AG04450 (cell line): ENCODE measurements at regions not wholly inside any gene's neighbourhood (a gene's known extent, or its start where the extent isn't known, plus 50 kb on each side); places are given as distances from the start of the nearest gene placed in this dataset.

Experiments used
- CTCF ChIA-PET: fragments of 300-600, 350-600 bp; formaldehyde crosslinking; extraction: SDS; loops from one replicate; lab custom pipeline; 2022; ENCODE audit warnings: antibody characterized with exemption, inconsistent platforms; lab: Charles Lee
- POLR2A ChIA-PET: fragments of 350-600 bp; formaldehyde crosslinking; extraction: SDS; loops from one replicate; lab custom pipeline; 2021; ENCODE audit warnings: antibody characterized with exemption, inconsistent platforms; lab: Yijun Ruan, JAX
- DNase-seq: peaks from one replicate; pipeline ENCODE4 v3.0.0-alpha.2; 2011; ENCODE audit warnings: low read depth, low spot score
- H3K27ac ChIP-seq: one replicate; pipeline ENCODE4 v1.5.1; 2012; ENCODE audit warnings: low read depth, low read length, control low read depth
- H3K27me3 ChIP-seq: one replicate; pipeline ENCODE4 v1.6.0; 2012; ENCODE audit warnings: low read length; ENCODE audit not compliant: control insufficient read depth, insufficient read depth
- H3K4me3 ChIP-seq: 2 replicates; pipeline ENCODE4 v1.5.1; 2011; ENCODE audit warnings: mild to moderate bottlenecking, low read depth, low read length, control low read depth
- H3K9me3 ChIP-seq: 2 replicates; pipeline ENCODE4 v1.5.1; 2012; ENCODE audit warnings: low read length; ENCODE audit not compliant: control insufficient read depth, insufficient read depth
- TF ChIP-seq, protein P1 (sequence below): IDR thresholded peaks from 2 replicates; pipeline ENCODE4 v1.5.1; 2011; ENCODE audit warnings: low read depth, low read length, control low read depth, inconsistent platforms

DNA sequence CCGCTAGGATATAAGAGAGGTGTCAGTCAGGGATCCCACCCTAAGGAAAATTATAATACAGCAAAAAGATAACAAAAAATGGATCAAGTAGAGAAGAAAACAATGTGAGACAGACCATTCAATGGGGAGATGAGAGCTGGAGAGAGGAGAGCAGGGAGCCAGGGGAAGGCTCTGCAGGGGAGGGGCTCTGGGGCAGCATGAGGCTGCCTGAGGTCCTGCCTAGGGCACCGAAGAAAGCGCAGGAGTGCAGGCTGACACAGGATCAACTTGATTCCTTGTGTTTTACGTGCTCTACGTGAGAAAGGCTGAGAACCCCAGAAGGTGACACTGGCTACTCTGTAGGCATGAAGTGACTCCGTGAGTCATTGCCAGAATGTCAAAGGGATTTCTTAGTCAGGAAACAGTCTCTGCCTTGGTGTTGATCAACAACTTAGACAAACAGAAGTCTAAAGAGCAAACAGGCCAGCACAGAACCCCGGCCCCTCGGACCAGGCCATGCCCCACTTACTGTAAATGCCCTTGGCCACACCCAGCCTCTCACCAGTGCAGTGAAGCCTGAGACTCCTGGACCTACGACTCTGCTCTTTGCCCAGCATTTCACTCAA is 290.1 kb upstream of the PRDM1 start:
- ChIA-PET CTCF (no interaction called here), POLR2A (no interaction called here)
- TF ChIP-seq, protein P1, sequence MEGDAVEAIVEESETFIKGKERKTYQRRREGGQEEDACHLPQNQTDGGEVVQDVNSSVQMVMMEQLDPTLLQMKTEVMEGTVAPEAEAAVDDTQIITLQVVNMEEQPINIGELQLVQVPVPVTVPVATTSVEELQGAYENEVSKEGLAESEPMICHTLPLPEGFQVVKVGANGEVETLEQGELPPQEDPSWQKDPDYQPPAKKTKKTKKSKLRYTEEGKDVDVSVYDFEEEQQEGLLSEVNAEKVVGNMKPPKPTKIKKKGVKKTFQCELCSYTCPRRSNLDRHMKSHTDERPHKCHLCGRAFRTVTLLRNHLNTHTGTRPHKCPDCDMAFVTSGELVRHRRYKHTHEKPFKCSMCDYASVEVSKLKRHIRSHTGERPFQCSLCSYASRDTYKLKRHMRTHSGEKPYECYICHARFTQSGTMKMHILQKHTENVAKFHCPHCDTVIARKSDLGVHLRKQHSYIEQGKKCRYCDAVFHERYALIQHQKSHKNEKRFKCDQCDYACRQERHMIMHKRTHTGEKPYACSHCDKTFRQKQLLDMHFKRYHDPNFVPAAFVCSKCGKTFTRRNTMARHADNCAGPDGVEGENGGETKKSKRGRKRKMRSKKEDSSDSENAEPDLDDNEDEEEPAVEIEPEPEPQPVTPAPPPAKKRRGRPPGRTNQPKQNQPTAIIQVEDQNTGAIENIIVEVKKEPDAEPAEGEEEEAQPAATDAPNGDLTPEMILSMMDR: no peak
- Histone ChIP-seq H3K9me3 (no peaks in the 10 kb centered on the region), H3K27ac (no peak overlapping the region), H3K4me3 (no peak overlapping the region), H3K27me3 (no peaks in the 10 kb centered on the region)
- DNase-seq: no peak

DNA sequence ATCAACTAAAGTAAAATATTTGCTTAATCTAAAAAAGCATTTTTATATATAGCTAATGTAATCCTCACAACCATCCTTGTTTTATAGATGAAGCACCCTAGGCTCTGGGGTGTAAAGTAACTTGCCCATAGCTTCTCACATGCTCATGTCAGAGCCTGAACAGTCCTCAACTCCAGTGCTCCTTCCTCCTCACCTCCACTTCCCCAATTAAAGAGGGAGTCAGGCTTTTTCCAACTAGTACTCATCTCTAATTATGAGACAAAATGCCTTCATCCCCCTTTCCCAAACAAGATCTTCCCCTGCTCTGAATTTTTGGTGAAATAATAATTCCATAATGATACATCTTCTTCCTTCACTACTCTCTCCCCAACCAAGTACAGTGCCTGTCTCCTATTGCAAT is 290.8 kb upstream of the PRDM1 start:
- ChIA-PET CTCF (no interaction called here), POLR2A (no interaction called here)
- TF ChIP-seq, protein P1: no peak
- no peaks in the 10 kb centered on the region for H3K27me3 ChIP-seq
- no peak overlapping the region for H3K4me3 ChIP-seq
- no peaks in the 10 kb centered on the region for H3K9me3 ChIP-seq
- H3K27ac ChIP-seq: no peak overlapping the region
- no peak for DNase-seq

DNA sequence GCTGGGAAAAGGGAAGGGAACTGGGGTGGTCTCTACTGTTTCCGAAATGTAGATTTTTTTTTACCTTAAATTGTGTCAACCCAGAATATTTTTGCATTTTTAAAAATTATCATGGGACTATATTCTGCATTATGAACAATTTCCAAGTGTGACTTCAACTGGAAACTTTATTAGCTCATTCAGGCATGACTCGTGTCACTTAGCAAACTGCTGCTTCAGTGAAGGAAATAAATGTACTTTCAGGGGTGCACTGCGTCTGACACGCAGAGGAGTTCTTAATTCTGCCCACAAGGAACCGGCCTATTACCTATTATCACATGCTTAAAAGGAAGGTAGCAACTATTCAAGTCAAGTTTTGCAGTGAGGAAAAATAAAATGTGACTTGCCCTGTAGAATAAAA is 291.3 kb upstream of the PRDM1 start:
- Histone ChIP-seq H3K4me3 (no peak overlapping the region), H3K9me3 (no peaks in the 10 kb centered on the region), H3K27ac (no peak overlapping the region), H3K27me3 (no peaks in the 10 kb centered on the region)
- no peak for DNase-seq
- CTCF ChIA-PET: no interaction called here
- POLR2A ChIA-PET: no interaction called here
- TF ChIP-seq, protein P1: no peak

DNA sequence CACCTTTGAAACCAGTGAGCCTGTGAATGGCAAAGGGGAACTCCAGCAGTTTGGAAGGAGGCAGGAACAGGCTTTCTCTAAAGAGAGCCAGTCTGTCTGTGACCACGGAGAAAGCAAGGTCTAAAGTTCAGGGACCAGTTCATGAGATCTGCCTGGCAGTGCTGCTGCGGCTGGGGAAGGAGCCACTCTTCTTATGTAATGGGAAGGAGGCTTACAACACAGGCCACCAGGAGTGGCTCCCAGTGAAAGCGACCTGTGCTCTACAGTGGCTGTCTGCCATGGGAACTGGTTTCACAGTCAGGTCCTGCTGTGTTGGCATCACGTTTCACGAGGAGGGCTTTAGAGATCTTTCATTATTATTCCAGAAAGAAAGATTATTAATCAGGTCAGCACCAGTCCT is 291.9 kb upstream of the PRDM1 start:
- H3K27ac ChIP-seq: no peak overlapping the region
- no peaks in the 10 kb centered on the region for H3K27me3 ChIP-seq
- H3K4me3 ChIP-seq: no peak overlapping the region
- CTCF ChIA-PET: no interaction called here
- POLR2A ChIA-PET: no interaction called here
- TF ChIP-seq, protein P1: no peak
- no peaks in the 10 kb centered on the region for H3K9me3 ChIP-seq
- no peak for DNase-seq

DNA sequence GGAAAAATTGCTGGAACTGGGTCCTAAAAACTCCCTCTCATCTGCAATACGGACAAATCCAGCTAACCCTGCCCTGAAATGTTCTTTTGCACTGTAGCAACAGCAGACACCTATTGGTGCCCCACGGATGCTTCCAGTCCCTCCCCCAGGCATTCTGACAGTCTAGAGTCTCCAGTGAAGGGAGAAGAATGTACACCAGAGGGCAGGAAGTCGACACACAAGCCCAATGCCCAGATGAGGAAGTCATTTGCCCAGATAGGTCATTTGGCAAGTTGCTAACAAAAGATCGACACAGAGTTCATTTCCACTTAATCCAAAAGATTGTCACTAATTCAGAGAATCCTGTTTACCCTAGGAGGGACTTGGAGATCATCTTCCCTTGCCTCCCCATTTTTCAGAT is 293.0 kb upstream of the PRDM1 start:
- no peak overlapping the region for H3K27ac ChIP-seq
- TF ChIP-seq, protein P1: no peak
- DNase-seq: no peak
- ChIA-PET CTCF (no interaction called here), POLR2A (no interaction called here)
- no peaks in the 10 kb centered on the region for H3K9me3 ChIP-seq
- no peaks in the 10 kb centered on the region for H3K27me3 ChIP-seq
- H3K4me3 ChIP-seq: no peak overlapping the region
